NCI-H187 (cell line): ENCODE measurements at regions not wholly inside any gene's neighbourhood (a gene's known extent, or its start where the extent isn't known, plus 50 kb on each side); places are given as distances from the start of the nearest gene placed in this dataset.

ENCODE experiments used
- DNase-seq, 2 experiments: peaks; one replicate each; lab custom pipeline; 2025; lab: John Stamatoyannopoulos, UW

GRCh38 chr7:42372479-42372878 is 135.5 kb upstream of the GLI3 start:
- no peak for DNase-seq

- DNase-seq: no peak
These were observed 122.9 kb upstream of the GLI3 start for GRCh38 chr7:42359946-42360345.

- DNase-seq: no peak
These were observed 114.4 kb upstream of the GLI3 start for GRCh38 chr7:42351316-42351935.

GRCh38 chr7:42350801-42351200 is 113.8 kb upstream of the GLI3 start:
- DNase-seq: no peak

GRCh38 chr7:42348631-42349030 is 111.6 kb upstream of the GLI3 start:
- DNase-seq: no peak

GRCh38 chr7:42348071-42348470 is 111.1 kb upstream of the GLI3 start:
- DNase-seq: no peak

GRCh38 chr7:42347616-42348015 is 110.6 kb upstream of the GLI3 start:
- no peak for DNase-seq

GRCh38 chr7:42345478-42346299 is 108.7 kb upstream of the GLI3 start:
- no peak for DNase-seq

GRCh38 chr7:42344198-42344755 is 107.3 kb upstream of the GLI3 start:
- DNase-seq: no peak

GRCh38 chr7:42342381-42342780 is 105.4 kb upstream of the GLI3 start:
- no peak for DNase-seq

- DNase-seq: no peak
These were observed 103.4 kb upstream of the GLI3 start for GRCh38 chr7:42340436-42340835.

GRCh38 chr7:42338916-42339540 is 102.0 kb upstream of the GLI3 start:
- DNase-seq: no peak

- no peak for DNase-seq
These were observed 101.4 kb upstream of the GLI3 start for GRCh38 chr7:42338231-42338915.

- DNase-seq: no peak
These were observed 100.4 kb upstream of the GLI3 start for GRCh38 chr7:42337225-42337905.

GRCh38 chr7:42332605-42333222 is 95.7 kb upstream of the GLI3 start:
- DNase-seq: no peak

GRCh38 chr7:42319631-42320030 is 82.6 kb upstream of the GLI3 start:
- DNase-seq: no peak

- DNase-seq: no peak
These were observed 78.6 kb upstream of the GLI3 start for GRCh38 chr7:42315631-42316030.

- DNase-seq: no peak
These were observed 78.1 kb upstream of the GLI3 start for GRCh38 chr7:42315103-42315502.

- no peak for DNase-seq
These were observed 77.7 kb upstream of the GLI3 start for GRCh38 chr7:42314696-42315095.

- no peak for DNase-seq
These were observed 74.2 kb upstream of the GLI3 start for GRCh38 chr7:42311195-42311594.

- DNase-seq: no peak
These were observed 56.0 kb upstream of the GLI3 start for GRCh38 chr7:42292991-42293521.
